K562 (cell line): ENCODE measurements at regions not wholly inside any gene's neighbourhood (a gene's known extent, or its start where the extent isn't known, plus 50 kb on each side); places are given as distances from the start of the nearest gene placed in this dataset.

Source experiments
- ATAC-seq: fragments of 200-7000 bp; cut with Tn5 transposase; 3 replicates; pipeline ENCODE4 v1.9.1; 2020; ENCODE audit warnings: moderate library complexity
- BruUV-seq: library from RNA; stranded (reverse); fragments of 400-500 nt; replicated peaks from 2 replicates; lab custom pipeline; 2021; lab: Mats Ljungman, UMichigan
- CTCF ChIA-PET: fragments of 300-600 bp; formaldehyde crosslinking; extraction: SDS; loops from one replicate; lab custom pipeline; 2021; ENCODE audit warnings: low intra/inter-chr PET ratio; lab: Yijun Ruan, JAX
- POLR2A ChIA-PET: fragments of 300-600, 350-650 bp; sonication (Branson Sonifier 250); formaldehyde crosslinking; extraction: SDS; loops from one replicate; lab custom pipeline; 2021; ENCODE audit warnings: antibody characterized with exemption, inconsistent platforms; lab: Yijun Ruan, JAX
- DNase-seq, 4 experiments: peaks; one replicate each; pipeline versions ENCODE4 v3.0.0 to v3.0.0-alpha.2; 2011 to 2018; ENCODE audit warnings: low spot score in 3 of 4, mixed read lengths in 3 of 4; ENCODE audit errors: extremely low read depth in 1 of 4
- FAIRE-seq: peaks from 2 replicates; lab custom pipeline; 2011; peaks lifted over from hg19 to GRCh38; lab: Jason Lieb, UNC
- H2AFZ ChIP-seq: 2 replicates; pipeline ENCODE4 v1.6.0; 2011; ENCODE audit warnings: low read depth, low read length, control low read depth, inconsistent platforms
- H3K27ac ChIP-seq: fragments of 200-600 bp; 3 replicates; pipeline ENCODE4 v1.8.0; 2011; ENCODE audit warnings: low read depth, mild to moderate bottlenecking, control low read depth, inconsistent platforms, low read length, moderate library complexity, mixed read lengths; ENCODE audit errors: extremely low read depth
- H3K27me3 ChIP-seq, 2 experiments: fragments of 300-600 bp in 1 of 2; 2 replicates in 1 of 2; 3 replicates in 1 of 2; pipeline versions ENCODE4 v1.6.0 to v1.8.0; 2011; ENCODE audit warnings: inconsistent platforms in 2 of 2, low read length in 2 of 2, mild to moderate bottlenecking in 1 of 2, mixed read lengths in 1 of 2, moderate library complexity in 1 of 2; ENCODE audit not compliant: control insufficient read depth in 2 of 2, insufficient read depth in 2 of 2
- H3K36me3 ChIP-seq: fragments of 300-600 bp; 3 replicates; pipeline ENCODE4 v1.8.0; 2011; ENCODE audit warnings: mild to moderate bottlenecking, low read length, inconsistent platforms; ENCODE audit not compliant: control insufficient read depth, insufficient read depth
- H3K4me1 ChIP-seq, 2 experiments: fragments of 200-600 bp in 1 of 2; replicated peaks in 1 of 2; 2 replicates in 1 of 2; 3 replicates in 1 of 2; pipeline versions ENCODE4 v1.5.1 to v1.8.0; 2011; ENCODE audit warnings: inconsistent platforms in 2 of 2, low read length in 2 of 2, mild to moderate bottlenecking in 1 of 2, mixed read lengths in 1 of 2, moderate library complexity in 1 of 2; ENCODE audit not compliant: control insufficient read depth in 2 of 2, insufficient read depth in 2 of 2
- H3K4me2 ChIP-seq: 2 replicates; pipeline ENCODE4 v1.6.1; 2011; ENCODE audit warnings: low read length, control low read depth, inconsistent platforms, mixed read lengths; ENCODE audit not compliant: insufficient read depth
- H3K4me3 ChIP-seq: fragments of 200-600 bp; sonication (generic), shearing (Covaris generic); 2 replicates; pipeline ENCODE4 v1.5.1; 2016; ENCODE audit warnings: control low read depth, inconsistent platforms
- H3K79me2 ChIP-seq: fragments of 200-600 bp; 3 replicates; pipeline ENCODE4 v1.8.0; 2011; ENCODE audit warnings: low read length, inconsistent platforms; ENCODE audit not compliant: control insufficient read depth, insufficient read depth
- H3K9ac ChIP-seq, 2 experiments: 2 replicates each; pipeline versions ENCODE4 v1.6.0 to v1.6.1; 2011; ENCODE audit warnings: low read depth in 2 of 2, low read length in 2 of 2, control low read depth in 1 of 2, inconsistent platforms in 1 of 2, mild to moderate bottlenecking in 1 of 2, mixed read lengths in 1 of 2; ENCODE audit not compliant: insufficient read depth in 1 of 2
- H3K9me1 ChIP-seq: one replicate; pipeline ENCODE4 v1.6.0; 2011; ENCODE audit warnings: inconsistent platforms, mild to moderate bottlenecking, low read length, moderate library complexity; ENCODE audit not compliant: control insufficient read depth, insufficient read depth
- H3K9me3 ChIP-seq: replicated peaks from 2 replicates; pipeline ENCODE4 v1.5.1; 2011; ENCODE audit warnings: low read depth, low read length, inconsistent platforms; ENCODE audit not compliant: control insufficient read depth, insufficient read depth
- H4K20me1 ChIP-seq: replicated peaks from 2 replicates; pipeline ENCODE4 v1.6.1; 2011; ENCODE audit warnings: low read length, inconsistent platforms, mixed read lengths; ENCODE audit not compliant: control insufficient read depth, insufficient read depth
- BRF1 ChIP-seq: IDR thresholded peaks from 3 replicates; pipeline ENCODE4 v1.6.1; 2011; ENCODE audit warnings: borderline replicate concordance, mild to moderate bottlenecking; ENCODE audit not compliant: insufficient read length; ENCODE audit errors: extremely low read depth
- CHCHD3 ChIP-seq: fragments of 250-450 bp; sonication (Bioruptor Pico); IDR thresholded peaks from 2 replicates; pipeline ENCODE4 v2.1.2; 2022; ENCODE audit warnings: mild to moderate bottlenecking
- EP400 ChIP-seq: fragments of 450-650 bp; IDR thresholded peaks from 2 replicates; pipeline ENCODE4 v1.6.1; 2017; ENCODE audit warnings: antibody characterized with exemption, mild to moderate bottlenecking, moderate library complexity
- FOXK2 ChIP-seq, 2 experiments: fragments of 450-650 bp; IDR thresholded peaks in 1 of 2; conservative IDR thresholded peaks in 1 of 2; 2 replicates each; pipeline ENCODE4 v1.6.1; 2016; ENCODE audit warnings: low read depth in 2 of 2, mild to moderate bottlenecking in 1 of 2
- GABPB1 ChIP-seq: sonication (generic); formaldehyde crosslinking; IDR thresholded peaks from 2 replicates; pipeline ENCODE4 v1.8.0; 2022; ENCODE audit warnings: mild to moderate bottlenecking, missing genetic modification reagents
- IRF1 ChIP-seq: sonication (generic); formaldehyde crosslinking; IDR thresholded peaks from 2 replicates; pipeline ENCODE4 v1.8.0; 2022; ENCODE audit warnings: missing genetic modification reagents, mild to moderate bottlenecking, borderline replicate concordance
- KDM4B ChIP-seq, 2 experiments: fragments of 450-650 bp in 1 of 2; sonication (generic) in 1 of 2; IDR thresholded peaks; 2 replicates each; pipeline ENCODE4 v1.6.1; 2016 to 2017; ENCODE audit warnings: borderline replicate concordance in 2 of 2, antibody characterized with exemption in 1 of 2, low read depth in 1 of 2, mild to moderate bottlenecking in 1 of 2
- NR3C1 ChIP-seq: sonication (generic); formaldehyde crosslinking; IDR thresholded peaks from 2 replicates; pipeline ENCODE4 v1.8.1; 2022; ENCODE audit warnings: missing genetic modification reagents
- SMC3 ChIP-seq: conservative IDR thresholded peaks from 2 replicates; pipeline ENCODE4 v1.6.1; 2011; ENCODE audit warnings: low read depth, low read length, improper control_type of control experiment; ENCODE audit not compliant: insufficient read depth
- TCF3 ChIP-seq: sonication (generic); formaldehyde crosslinking; IDR thresholded peaks from 2 replicates; pipeline ENCODE4 v1.4.0; 2020; ENCODE audit warnings: mild to moderate bottlenecking, missing genetic modification reagents
- ZBTB26 ChIP-seq: fragments of 450-650 bp; formaldehyde crosslinking; IDR thresholded peaks from 2 replicates; pipeline ENCODE4 v1.4.0; 2022; ENCODE audit warnings: missing genetic modification characterization
- ZFX ChIP-seq: sonication (generic); formaldehyde crosslinking; IDR thresholded peaks from 2 replicates; pipeline ENCODE4 v1.8.0; 2022; ENCODE audit warnings: mild to moderate bottlenecking, missing genetic modification reagents, moderate library complexity
- ZNF274 ChIP-seq: IDR thresholded peaks from 2 replicates; pipeline ENCODE4 v1.6.1; 2011; ENCODE audit warnings: low read depth, mild to moderate bottlenecking, low read length, moderate library complexity, borderline replicate concordance
- ZNF740 ChIP-seq, 3 experiments: fragments of 200-800 bp in 1 of 3; sonication (Bioruptor generic) in 1 of 3; sonication (generic) in 1 of 3; formaldehyde crosslinking in 1 of 3; IDR thresholded peaks; 2 replicates each; pipeline versions ENCODE4 v1.6.1 to v1.8.0; 2016 to 2022; ENCODE audit warnings: mild to moderate bottlenecking in 2 of 3, missing compliant biosample characterization in 2 of 3, missing genetic modification characterization in 2 of 3, missing genetic modification reagents in 1 of 3
- WGBS: fragments of 100-300 bp; shearing (Covaris generic); methylation state at CpG from one replicate; pipeline ENCODE4 v1.1.6; 2016; ENCODE audit warnings: low coverage, mixed read lengths; ENCODE audit not compliant: insufficient coverage; ENCODE audit errors: missing lambda C conversion rate; 5-methylcytosine and 5-hydroxymethylcytosine counted together
- in situ Hi-C: fragments of 300-500 bp; cut with MboI; formaldehyde crosslinking; loops from 4 replicates; pipeline ENCODE4 v1.15.0; 2018; ENCODE audit warnings: inconsistent platforms, mixed read lengths
- intact Hi-C: fragments of 100-400 bp; cut with micrococcal nuclease; formaldehyde crosslinking; loops from 2 replicates; pipeline ENCODE4 v1.14.2; 2022

- Histone ChIP-seq H3K4me3 (no peak overlapping the region), H3K9me1 (no peaks in the 10 kb centered on the region), H3K36me3 (no peaks in the 10 kb centered on the region), H2AFZ (no peak overlapping the region), H3K27ac (no peak overlapping the region), H4K20me1 (no peaks in the 10 kb centered on the region), H3K9me3 (no peaks in the 10 kb centered on the region), H3K79me2 (no peaks in the 10 kb centered on the region), H3K9ac (no peak overlapping the region), H3K4me1 (no peaks in the 10 kb centered on the region), H3K4me2 (no peak overlapping the region), H3K27me3 (no peaks in the 10 kb centered on the region)
- in situ Hi-C loops, result no loop called here
- intact Hi-C loops, result no loop called here
- FAIRE-seq, result no peak
- ChIA-PET POLR2A (no interaction called here), CTCF (no interaction called here)
- no peak for DNase-seq
- TF ChIP-seq FOXK2 (conservative IDR thresholded peaks at IDR 0.05 in 1 of 2, IDR thresholded peaks at IDR 0.05 in 1 of 2; ENCODE audit: low read depth in 2 of 2), result no peak
- no peak for TF ChIP-seq BRF1
- no peak for TF ChIP-seq ZNF740 (CRISPR knock-in tag; IDR thresholded peaks at IDR 0.05)
- no peak for TF ChIP-seq ZNF740 (tag; IDR thresholded peaks at IDR 0.05)
- TF ChIP-seq CHCHD3 (CRISPR knock-in tag), result no peak
- BruUV-seq, result no TSS peak
- WGBS, result 3% methylated on average over 3 of the region's 3 CpGs
- no peak for ATAC-seq
These were observed 356.6 kb upstream of the ACTRT1 start for GRCh38 chrX:128408842-128409241.

- H3K9me1 ChIP-seq, result no peaks in the 10 kb centered on the region
- no peak overlapping the region for H3K4me3 ChIP-seq
- ChIA-PET CTCF (no interaction called here), POLR2A (no interaction called here)
- H3K36me3 ChIP-seq, result no peaks in the 10 kb centered on the region
- H3K9ac ChIP-seq, result no peak overlapping the region
- FAIRE-seq, result no peak
- intact Hi-C loops, result no loop called here
- no peaks in the 10 kb centered on the region for H3K79me2 ChIP-seq
- no peaks in the 10 kb centered on the region for H4K20me1 ChIP-seq
- in situ Hi-C loops, result no loop called here
- no peaks in the 10 kb centered on the region for H3K4me1 ChIP-seq
- 0% methylated on average over 3 of the region's 3 CpGs for WGBS
- no peak overlapping the region for H2AFZ ChIP-seq
- H3K9me3 ChIP-seq, result no peaks in the 10 kb centered on the region
- no TSS peak for BruUV-seq
- DNase-seq, result no peak
- H3K4me2 ChIP-seq, result no peak overlapping the region
- no peak for ATAC-seq
- no peak overlapping the region for H3K27ac ChIP-seq
- no peaks in the 10 kb centered on the region for H3K27me3 ChIP-seq
- TF ChIP-seq TCF3 (CRISPR knock-in tag) (no peak), EP400 (no peak), ZFX (CRISPR knock-in tag) (no peak), GABPB1 (CRISPR knock-in tag) (no peak), KDM4B (IDR thresholded peaks at IDR 0.05; ENCODE audit: borderline replicate concordance in 2 of 2, low read depth in 1 of 2) (no peak), NR3C1 (CRISPR knock-in tag) (no peak), SMC3 (no peak), ZBTB26 (CRISPR knock-in tag) (no peak), IRF1 (no peak), ZNF274 (no peak)
These were observed 344.4 kb upstream of the ACTRT1 start for GRCh38 chrX:128396601-128397000.
